ENCODE measurements at regions not wholly inside any gene's neighbourhood (a gene's known extent, or its start where the extent isn't known, plus 50 kb on each side); places are given as distances from the start of the nearest gene placed in this dataset.

DNA sequence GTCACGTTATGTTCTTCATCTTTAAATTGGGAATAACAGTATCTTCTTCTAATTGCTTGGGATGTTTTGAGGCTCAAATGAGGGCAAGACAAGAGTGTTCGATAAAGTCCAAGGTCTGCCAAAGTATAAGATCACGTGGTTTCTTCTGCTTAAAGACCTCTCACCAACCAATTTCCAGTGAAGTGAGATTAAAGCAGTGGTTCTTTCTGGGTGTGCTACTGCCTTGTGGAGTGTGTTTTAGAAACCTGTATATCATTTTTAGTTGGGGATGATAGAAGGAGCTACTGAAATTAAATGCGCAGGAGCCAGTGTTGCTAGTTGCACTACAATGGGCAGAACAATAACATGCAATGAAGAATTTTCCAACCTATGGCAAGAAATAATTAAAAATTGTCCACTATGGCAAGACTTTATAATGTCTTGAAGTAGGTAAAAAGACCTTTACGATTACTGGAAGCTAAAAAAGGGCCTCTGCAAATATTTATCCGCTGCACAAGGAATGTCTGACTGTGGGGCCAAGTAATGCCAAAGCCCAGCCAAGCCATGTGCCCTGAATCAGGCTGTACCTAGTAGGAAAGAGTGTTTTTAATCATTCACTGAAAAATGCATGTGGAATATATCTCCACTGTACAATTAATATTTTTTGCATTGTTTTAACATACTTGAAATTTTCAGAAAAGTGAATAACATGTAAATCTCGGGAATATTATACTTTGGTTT is 244.5 kb upstream of the REG3G start:
- TF ChIP-seq, protein P1, sequence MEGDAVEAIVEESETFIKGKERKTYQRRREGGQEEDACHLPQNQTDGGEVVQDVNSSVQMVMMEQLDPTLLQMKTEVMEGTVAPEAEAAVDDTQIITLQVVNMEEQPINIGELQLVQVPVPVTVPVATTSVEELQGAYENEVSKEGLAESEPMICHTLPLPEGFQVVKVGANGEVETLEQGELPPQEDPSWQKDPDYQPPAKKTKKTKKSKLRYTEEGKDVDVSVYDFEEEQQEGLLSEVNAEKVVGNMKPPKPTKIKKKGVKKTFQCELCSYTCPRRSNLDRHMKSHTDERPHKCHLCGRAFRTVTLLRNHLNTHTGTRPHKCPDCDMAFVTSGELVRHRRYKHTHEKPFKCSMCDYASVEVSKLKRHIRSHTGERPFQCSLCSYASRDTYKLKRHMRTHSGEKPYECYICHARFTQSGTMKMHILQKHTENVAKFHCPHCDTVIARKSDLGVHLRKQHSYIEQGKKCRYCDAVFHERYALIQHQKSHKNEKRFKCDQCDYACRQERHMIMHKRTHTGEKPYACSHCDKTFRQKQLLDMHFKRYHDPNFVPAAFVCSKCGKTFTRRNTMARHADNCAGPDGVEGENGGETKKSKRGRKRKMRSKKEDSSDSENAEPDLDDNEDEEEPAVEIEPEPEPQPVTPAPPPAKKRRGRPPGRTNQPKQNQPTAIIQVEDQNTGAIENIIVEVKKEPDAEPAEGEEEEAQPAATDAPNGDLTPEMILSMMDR (IDR thresholded peaks at IDR 0.05): no peak
- TF ChIP-seq ZNF232 (CRISPR knock-in tag; IDR thresholded peaks at IDR 0.05) (no peak), GRHL2 (CRISPR knock-in tag; IDR thresholded peaks at IDR 0.05; ENCODE audit: insufficient replicate concordance, severe bottlenecking) (no peak)
- TF ChIP-seq, protein P2, sequence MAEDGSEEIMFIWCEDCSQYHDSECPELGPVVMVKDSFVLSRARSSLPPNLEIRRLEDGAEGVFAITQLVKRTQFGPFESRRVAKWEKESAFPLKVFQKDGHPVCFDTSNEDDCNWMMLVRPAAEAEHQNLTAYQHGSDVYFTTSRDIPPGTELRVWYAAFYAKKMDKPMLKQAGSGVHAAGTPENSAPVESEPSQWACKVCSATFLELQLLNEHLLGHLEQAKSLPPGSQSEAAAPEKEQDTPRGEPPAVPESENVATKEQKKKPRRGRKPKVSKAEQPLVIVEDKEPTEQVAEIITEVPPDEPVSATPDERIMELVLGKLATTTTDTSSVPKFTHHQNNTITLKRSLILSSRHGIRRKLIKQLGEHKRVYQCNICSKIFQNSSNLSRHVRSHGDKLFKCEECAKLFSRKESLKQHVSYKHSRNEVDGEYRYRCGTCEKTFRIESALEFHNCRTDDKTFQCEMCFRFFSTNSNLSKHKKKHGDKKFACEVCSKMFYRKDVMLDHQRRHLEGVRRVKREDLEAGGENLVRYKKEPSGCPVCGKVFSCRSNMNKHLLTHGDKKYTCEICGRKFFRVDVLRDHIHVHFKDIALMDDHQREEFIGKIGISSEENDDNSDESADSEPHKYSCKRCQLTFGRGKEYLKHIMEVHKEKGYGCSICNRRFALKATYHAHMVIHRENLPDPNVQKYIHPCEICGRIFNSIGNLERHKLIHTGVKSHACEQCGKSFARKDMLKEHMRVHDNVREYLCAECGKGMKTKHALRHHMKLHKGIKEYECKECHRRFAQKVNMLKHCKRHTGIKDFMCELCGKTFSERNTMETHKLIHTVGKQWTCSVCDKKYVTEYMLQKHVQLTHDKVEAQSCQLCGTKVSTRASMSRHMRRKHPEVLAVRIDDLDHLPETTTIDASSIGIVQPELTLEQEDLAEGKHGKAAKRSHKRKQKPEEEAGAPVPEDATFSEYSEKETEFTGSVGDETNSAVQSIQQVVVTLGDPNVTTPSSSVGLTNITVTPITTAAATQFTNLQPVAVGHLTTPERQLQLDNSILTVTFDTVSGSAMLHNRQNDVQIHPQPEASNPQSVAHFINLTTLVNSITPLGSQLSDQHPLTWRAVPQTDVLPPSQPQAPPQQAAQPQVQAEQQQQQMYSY (CRISPR knock-in tag; IDR thresholded peaks at IDR 0.05): no peak
